Stomach (tissue), 4 donors: ENCODE measurements at regions not wholly inside any gene's neighbourhood (a gene's known extent, or its start where the extent isn't known, plus 50 kb on each side); places are given as distances from the start of the nearest gene placed in this dataset.

Source experiments
- POLR2A ChIP-seq, 4 donors: fragments of 450-650 bp; IDR thresholded peaks; one replicate each; pipeline ENCODE4 v1.6.1; 2016; ENCODE audit warnings: antibody characterized with exemption in 4 of 4, control low read depth in 2 of 4, mild to moderate bottlenecking in 1 of 4, moderate library complexity in 1 of 4
- TF ChIP-seq, protein P1 (sequence below), 7 experiments: fragments of 450-650 bp in 4 of 7; fragments of 200-600 bp in 3 of 7; sonication (generic) in 3 of 7; IDR thresholded peaks; one replicate each; pipeline ENCODE4 v1.5.1; 2016 to 2019; ENCODE audit warnings: antibody characterized with exemption in 7 of 7, control low read depth in 2 of 7, mild to moderate bottlenecking in 1 of 7

GRCh38 chr4:13306356-13306755, 177.8 kb downstream of the RAB28 start:
- TF ChIP-seq, protein P1, sequence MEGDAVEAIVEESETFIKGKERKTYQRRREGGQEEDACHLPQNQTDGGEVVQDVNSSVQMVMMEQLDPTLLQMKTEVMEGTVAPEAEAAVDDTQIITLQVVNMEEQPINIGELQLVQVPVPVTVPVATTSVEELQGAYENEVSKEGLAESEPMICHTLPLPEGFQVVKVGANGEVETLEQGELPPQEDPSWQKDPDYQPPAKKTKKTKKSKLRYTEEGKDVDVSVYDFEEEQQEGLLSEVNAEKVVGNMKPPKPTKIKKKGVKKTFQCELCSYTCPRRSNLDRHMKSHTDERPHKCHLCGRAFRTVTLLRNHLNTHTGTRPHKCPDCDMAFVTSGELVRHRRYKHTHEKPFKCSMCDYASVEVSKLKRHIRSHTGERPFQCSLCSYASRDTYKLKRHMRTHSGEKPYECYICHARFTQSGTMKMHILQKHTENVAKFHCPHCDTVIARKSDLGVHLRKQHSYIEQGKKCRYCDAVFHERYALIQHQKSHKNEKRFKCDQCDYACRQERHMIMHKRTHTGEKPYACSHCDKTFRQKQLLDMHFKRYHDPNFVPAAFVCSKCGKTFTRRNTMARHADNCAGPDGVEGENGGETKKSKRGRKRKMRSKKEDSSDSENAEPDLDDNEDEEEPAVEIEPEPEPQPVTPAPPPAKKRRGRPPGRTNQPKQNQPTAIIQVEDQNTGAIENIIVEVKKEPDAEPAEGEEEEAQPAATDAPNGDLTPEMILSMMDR (IDR thresholded peaks at IDR 0.05): no peak
- TF ChIP-seq POLR2A (IDR thresholded peaks at IDR 0.05): no peak
